ENCODE measurements at regions not wholly inside any gene's neighbourhood (a gene's known extent, or its start where the extent isn't known, plus 50 kb on each side); places are given as distances from the start of the nearest gene placed in this dataset.

- H3K27me3 ChIP-seq (ENCODE audit: control insufficient read depth in 4 of 4, insufficient read depth in 4 of 4, low read length in 3 of 4): peaks cover 0 to 2% (median 0%) of the 10 kb centered on the region in 4 donors
- TF ChIP-seq JUND (IDR thresholded peaks at IDR 0.05): no peak
- TF ChIP-seq HNF4G (IDR thresholded peaks at IDR 0.05): no peak
- TF ChIP-seq TAF1 (conservative IDR thresholded peaks at IDR 0.05): no peak
- no peak for TF ChIP-seq ZBTB33 (IDR thresholded peaks at IDR 0.05)
- no peak for TF ChIP-seq RXRA (IDR thresholded peaks at IDR 0.05)
- no peak for TF ChIP-seq SP1 (IDR thresholded peaks at IDR 0.05)
- no peak for TF ChIP-seq ATF3 (IDR thresholded peaks at IDR 0.05)
- TF ChIP-seq FOXA2 (IDR thresholded peaks at IDR 0.05): no peak
- no peak for TF ChIP-seq YY1 (IDR thresholded peaks at IDR 0.05)
- TF ChIP-seq HNF4A (conservative IDR thresholded peaks at IDR 0.05): no peak
- TF ChIP-seq RAD21 (IDR thresholded peaks at IDR 0.05): no peak
- no peak for TF ChIP-seq EGR1 (IDR thresholded peaks at IDR 0.05; ENCODE audit: low read depth in 2 of 2)
- no peak for TF ChIP-seq FOXA1 (IDR thresholded peaks at IDR 0.05)
- H3K36me3 ChIP-seq (ENCODE audit: control insufficient read depth in 4 of 4, insufficient read depth in 3 of 4, low read depth in 1 of 4, low read length in 3 of 4): no peaks in the 10 kb centered on the region
- no peak overlapping the region for H3K9ac ChIP-seq (ENCODE audit: low read depth in 1 of 2, low read length in 2 of 2)
- peak; percentile 6 for DNase-seq (ENCODE audit: low spot score)
- H3K4me3 ChIP-seq (ENCODE audit: low read depth in 1 of 3, low read length in 3 of 3): no peak overlapping the region
- H3K4me1 ChIP-seq (ENCODE audit: control insufficient read depth in 4 of 4, insufficient read depth in 4 of 4, low read length in 3 of 4): peaks cover 6 to 14% (median 7%) of the 10 kb centered on the region in 4 donors
- 80% methylated on average over 5 of the region's 5 CpGs for WGBS
- no peak overlapping the region for H3K27ac ChIP-seq (ENCODE audit: low read depth in 1 of 2, low read length in 2 of 2)
- H3K9me3 ChIP-seq (ENCODE audit: control insufficient read depth in 4 of 4, low read length in 3 of 4): no peaks in the 10 kb centered on the region
Observed at GRCh38 chr1:229882621-229883020, 184.4 kb upstream of the GALNT2 start.

GRCh38 chr1:229883504-229884200 lies 183.4 kb upstream of the GALNT2 start:
- no peak overlapping the region for H3K27ac ChIP-seq (ENCODE audit: low read depth in 1 of 2, low read length in 2 of 2)
- no peaks in the 10 kb centered on the region for H3K36me3 ChIP-seq (ENCODE audit: control insufficient read depth in 4 of 4, insufficient read depth in 3 of 4, low read depth in 1 of 4, low read length in 3 of 4)
- WGBS: 90% methylated on average over 7 of the region's 7 CpGs
- DNase-seq (ENCODE audit: low spot score): peak; percentile 8
- H3K4me3 ChIP-seq (ENCODE audit: low read depth in 1 of 3, low read length in 3 of 3): no peak overlapping the region
- H3K27me3 ChIP-seq (ENCODE audit: control insufficient read depth in 4 of 4, insufficient read depth in 4 of 4, low read length in 3 of 4): peaks cover 0 to 2% (median 0%) of the 10 kb centered on the region in 4 donors
- no peak for TF ChIP-seq HNF4G (IDR thresholded peaks at IDR 0.05)
- TF ChIP-seq SP1 (IDR thresholded peaks at IDR 0.05): no peak
- TF ChIP-seq RXRA (IDR thresholded peaks at IDR 0.05): no peak
- TF ChIP-seq YY1 (IDR thresholded peaks at IDR 0.05): no peak
- TF ChIP-seq ZBTB33 (IDR thresholded peaks at IDR 0.05): no peak
- no peak for TF ChIP-seq FOXA1 (IDR thresholded peaks at IDR 0.05)
- TF ChIP-seq GABPA (IDR thresholded peaks at IDR 0.05 in 1 of 2, conservative IDR thresholded peaks at IDR 0.05 in 1 of 2): no peak
- TF ChIP-seq EGR1 (IDR thresholded peaks at IDR 0.05; ENCODE audit: low read depth in 2 of 2): no peak
- TF ChIP-seq CTCF (IDR thresholded peaks at IDR 0.05; ENCODE audit: low read depth, low read length, missing input control): no peak
- no peak for TF ChIP-seq MAX (IDR thresholded peaks at IDR 0.05)
- TF ChIP-seq RAD21 (IDR thresholded peaks at IDR 0.05): no peak
- no peak for TF ChIP-seq FOXA2 (IDR thresholded peaks at IDR 0.05)
- no peak for TF ChIP-seq JUND (IDR thresholded peaks at IDR 0.05)
- TF ChIP-seq TAF1 (conservative IDR thresholded peaks at IDR 0.05): no peak
- TF ChIP-seq NR2F2 (IDR thresholded peaks at IDR 0.05): no peak
- TF ChIP-seq HNF4A (conservative IDR thresholded peaks at IDR 0.05): no peak
- no peak for TF ChIP-seq ATF3 (IDR thresholded peaks at IDR 0.05)
- TF ChIP-seq REST (IDR thresholded peaks at IDR 0.05): no peak
- no peaks in the 10 kb centered on the region for H3K9me3 ChIP-seq (ENCODE audit: control insufficient read depth in 4 of 4, low read length in 3 of 4)
- no peak overlapping the region for H3K9ac ChIP-seq (ENCODE audit: low read depth in 1 of 2, low read length in 2 of 2)
- peaks cover 14 to 23% (median 16%) of the 10 kb centered on the region in 4 donors for H3K4me1 ChIP-seq (ENCODE audit: control insufficient read depth in 4 of 4, insufficient read depth in 4 of 4, low read length in 3 of 4)

Measured in liver (tissue), 8 donors.